ENCODE measurements at regions not wholly inside any gene's neighbourhood (a gene's known extent, or its start where the extent isn't known, plus 50 kb on each side); places are given as distances from the start of the nearest gene placed in this dataset.
"Not testable (repeated sequence)": the region's sequence is repeated elsewhere in the genome, so short reads cannot be mapped to it uniquely, and the experiment has no call there.

GRCh38 chr10:27319752-27320431 lies 79.3 kb upstream of the ACBD5 start:
- no peak overlapping the region for H3K4me3 ChIP-seq (ENCODE audit: control insufficient read depth, low read depth, low read length)
- no peak for TF ChIP-seq CTCF (conservative IDR thresholded peaks at IDR 0.05; ENCODE audit: control insufficient read depth, insufficient read depth, low read depth, low read length)
- peak; percentile 42 for DNase-seq (ENCODE audit: low read depth)

GRCh38 chr10:27319139-27319538 lies 78.5 kb upstream of the ACBD5 start:
- DNase-seq (ENCODE audit: low read depth); H3K4me3 ChIP-seq (ENCODE audit: control insufficient read depth, low read depth, low read length): not testable (repeated sequence)

GRCh38 chr10:27315082-27315481 lies 74.5 kb upstream of the ACBD5 start:
- not testable (repeated sequence) for DNase-seq (ENCODE audit: low read depth); H3K4me3 ChIP-seq (ENCODE audit: control insufficient read depth, low read depth, low read length)

GRCh38 chr10:27313586-27313985 lies 73.0 kb upstream of the ACBD5 start:
- DNase-seq (ENCODE audit: low read depth); H3K4me3 ChIP-seq (ENCODE audit: control insufficient read depth, low read depth, low read length): not testable (repeated sequence)

GRCh38 chr10:27312854-27313253 lies 72.3 kb upstream of the ACBD5 start:
- no peak for DNase-seq (ENCODE audit: low read depth)
- H3K4me3 ChIP-seq (ENCODE audit: control insufficient read depth, low read depth, low read length) = no peak overlapping the region
- no peak for TF ChIP-seq CTCF (conservative IDR thresholded peaks at IDR 0.05; ENCODE audit: control insufficient read depth, insufficient read depth, low read depth, low read length)

- DNase-seq (ENCODE audit: low read depth); H3K4me3 ChIP-seq (ENCODE audit: control insufficient read depth, low read depth, low read length): not testable (repeated sequence)
Observed at GRCh38 chr10:27311809-27312208, 71.2 kb upstream of the ACBD5 start.

- H3K4me3 ChIP-seq (ENCODE audit: control insufficient read depth, low read depth, low read length); DNase-seq (ENCODE audit: low read depth): not testable (repeated sequence)
Observed at GRCh38 chr10:27298522-27298850, 57.9 kb upstream of the ACBD5 start.

- no peak for TF ChIP-seq CTCF (conservative IDR thresholded peaks at IDR 0.05; ENCODE audit: control insufficient read depth, insufficient read depth, low read depth, low read length)
- no peak for DNase-seq (ENCODE audit: low read depth)
- no peak overlapping the region for H3K4me3 ChIP-seq (ENCODE audit: control insufficient read depth, low read depth, low read length)
Observed at GRCh38 chr10:27297844-27298521, 57.4 kb upstream of the ACBD5 start.

- H3K4me3 ChIP-seq (ENCODE audit: control insufficient read depth, low read depth, low read length); DNase-seq (ENCODE audit: low read depth): not testable (repeated sequence)
Observed at GRCh38 chr10:27296285-27296684, 55.7 kb upstream of the ACBD5 start.

- DNase-seq (ENCODE audit: low read depth); H3K4me3 ChIP-seq (ENCODE audit: control insufficient read depth, low read depth, low read length): not testable (repeated sequence)
Observed at GRCh38 chr10:27291253-27291895, 50.8 kb upstream of the ACBD5 start.

All from fibroblast of mammary gland (primary cell).